ENCODE measurements at regions not wholly inside any gene's neighbourhood (a gene's known extent, or its start where the extent isn't known, plus 50 kb on each side); places are given as distances from the start of the nearest gene placed in this dataset.

DNA sequence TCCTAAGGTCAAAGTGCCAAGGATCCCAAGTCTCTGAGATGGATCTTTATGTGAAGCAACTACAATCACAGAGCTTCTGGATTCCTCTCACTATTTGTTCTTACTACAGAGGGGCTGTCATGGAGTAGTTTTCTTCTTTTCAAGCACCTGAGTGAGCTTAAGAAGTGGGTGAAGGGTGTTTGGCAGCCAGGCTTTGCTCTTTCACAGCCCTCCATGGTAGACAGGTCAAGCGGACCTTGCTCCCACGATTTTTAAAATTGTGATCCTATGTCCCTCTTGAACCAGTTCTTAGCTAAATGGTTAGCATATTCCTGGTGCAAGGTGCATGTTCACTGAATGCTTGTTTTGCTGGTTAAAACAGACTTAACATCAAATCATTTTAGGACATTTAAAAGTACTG, 332.2 kb downstream of the GADD45G start:
- TF ChIP-seq, protein P1, sequence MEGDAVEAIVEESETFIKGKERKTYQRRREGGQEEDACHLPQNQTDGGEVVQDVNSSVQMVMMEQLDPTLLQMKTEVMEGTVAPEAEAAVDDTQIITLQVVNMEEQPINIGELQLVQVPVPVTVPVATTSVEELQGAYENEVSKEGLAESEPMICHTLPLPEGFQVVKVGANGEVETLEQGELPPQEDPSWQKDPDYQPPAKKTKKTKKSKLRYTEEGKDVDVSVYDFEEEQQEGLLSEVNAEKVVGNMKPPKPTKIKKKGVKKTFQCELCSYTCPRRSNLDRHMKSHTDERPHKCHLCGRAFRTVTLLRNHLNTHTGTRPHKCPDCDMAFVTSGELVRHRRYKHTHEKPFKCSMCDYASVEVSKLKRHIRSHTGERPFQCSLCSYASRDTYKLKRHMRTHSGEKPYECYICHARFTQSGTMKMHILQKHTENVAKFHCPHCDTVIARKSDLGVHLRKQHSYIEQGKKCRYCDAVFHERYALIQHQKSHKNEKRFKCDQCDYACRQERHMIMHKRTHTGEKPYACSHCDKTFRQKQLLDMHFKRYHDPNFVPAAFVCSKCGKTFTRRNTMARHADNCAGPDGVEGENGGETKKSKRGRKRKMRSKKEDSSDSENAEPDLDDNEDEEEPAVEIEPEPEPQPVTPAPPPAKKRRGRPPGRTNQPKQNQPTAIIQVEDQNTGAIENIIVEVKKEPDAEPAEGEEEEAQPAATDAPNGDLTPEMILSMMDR (conservative IDR thresholded peaks at IDR 0.05; ENCODE audit: low read depth, low read length): no peak
- no peak for TF ChIP-seq EZH2 (IDR thresholded peaks at IDR 0.05; ENCODE audit: borderline replicate concordance, low read depth, low read length, poor library complexity, severe bottlenecking)
